NCI-H446 (cell line): ENCODE measurements at regions not wholly inside any gene's neighbourhood (a gene's known extent, or its start where the extent isn't known, plus 50 kb on each side); places are given as distances from the start of the nearest gene placed in this dataset.

ENCODE experiments used
- DNase-seq, 2 experiments: peaks; one replicate each; lab custom pipeline; 2025; lab: John Stamatoyannopoulos, UW

- DNase-seq, result no peak
Measured at GRCh38 chr9:84177407-84177806, 163.2 kb downstream of the SLC28A3 start.

- DNase-seq, result no peak
Measured at GRCh38 chr9:84179531-84179930, 161.0 kb downstream of the SLC28A3 start.

- DNase-seq, result no peak
Measured at GRCh38 chr9:84187090-84187489, 153.5 kb downstream of the SLC28A3 start.

- DNase-seq, result no peak
Measured at GRCh38 chr9:84189904-84190303, 150.7 kb downstream of the SLC28A3 start.

GRCh38 chr9:84190411-84190810 lies 150.1 kb downstream of the SLC28A3 start:
- no peak for DNase-seq

GRCh38 chr9:84206801-84207370 lies 133.7 kb downstream of the SLC28A3 start:
- no peak for DNase-seq

GRCh38 chr9:84207491-84207951 lies 133.0 kb downstream of the SLC28A3 start:
- no peak for DNase-seq

GRCh38 chr9:84212246-84212645 lies 128.3 kb downstream of the SLC28A3 start:
- DNase-seq, result no peak

- DNase-seq, result no peak
Measured at GRCh38 chr9:84212982-84213381, 127.6 kb downstream of the SLC28A3 start.

- DNase-seq, result no peak
Measured at GRCh38 chr9:84216151-84216550, 124.4 kb downstream of the SLC28A3 start.

GRCh38 chr9:84218322-84218721 lies 122.2 kb downstream of the SLC28A3 start:
- no peak for DNase-seq

- no peak for DNase-seq
Measured at GRCh38 chr9:84224246-84224645, 116.3 kb downstream of the SLC28A3 start.
